ENCODE measurements at regions not wholly inside any gene's neighbourhood (a gene's known extent, or its start where the extent isn't known, plus 50 kb on each side); places are given as distances from the start of the nearest gene placed in this dataset.
"Not testable (repeated sequence)": the region's sequence is repeated elsewhere in the genome, so short reads cannot be mapped to it uniquely, and the experiment has no call there.

- no peaks in the 10 kb centered on the region for H3K9me3 ChIP-seq (replicated peaks; ENCODE audit: insufficient read depth, low read length)
- TF ChIP-seq EZH2 (optimal IDR thresholded peaks at IDR 0.05; ENCODE audit: low read depth, low read length) (no peak), CTCF (IDR thresholded peaks at IDR 0.05; ENCODE audit: low read length) (no peak), EZH2phosphoT487 (IDR thresholded peaks at IDR 0.05; ENCODE audit: low read length) (no peak)
Observed at GRCh38 chr5:50343715-50344114, 97.4 kb downstream of the EMB start.

GRCh38 chr5:50340757-50341156 is 100.3 kb downstream of the EMB start:
- Histone ChIP-seq H3K9ac (ENCODE audit: low read length) (no peak overlapping the region), H3K4me2 (ENCODE audit: low read depth, low read length) (no peak overlapping the region), H3K36me3 (replicated peaks; ENCODE audit: insufficient read depth, low read length) (no peaks in the 10 kb centered on the region), H4K20me1 (ENCODE audit: insufficient read depth, low read length) (no peaks in the 10 kb centered on the region), H3K4me3 (ENCODE audit: low read length) (no peak overlapping the region), H3K9me3 (replicated peaks; ENCODE audit: insufficient read depth, low read length) (no peaks in the 10 kb centered on the region), H3K79me2 (ENCODE audit: low read length) (no peaks in the 10 kb centered on the region), H3F3A (ENCODE audit: insufficient read depth, low read length) (no peaks in the 10 kb centered on the region), H3K9me2 (replicated peaks; ENCODE audit: insufficient read depth, low read length) (no peaks in the 10 kb centered on the region), H3K27me3 (replicated peaks; ENCODE audit: insufficient read depth, low read length) (no peaks in the 10 kb centered on the region), H3K4me1 (ENCODE audit: low read length) (no peaks in the 10 kb centered on the region), H3K27ac (ENCODE audit: low read length) (no peak overlapping the region), H2AFZ (ENCODE audit: low read length) (no peak overlapping the region)
- TF ChIP-seq EZH2 (optimal IDR thresholded peaks at IDR 0.05; ENCODE audit: low read depth, low read length) (no peak), CTCF (IDR thresholded peaks at IDR 0.05; ENCODE audit: low read length) (no peak), EZH2phosphoT487 (IDR thresholded peaks at IDR 0.05; ENCODE audit: low read length) (no peak)
- no peak for DNase-seq

More at GRCh38 chr5:50343715-50344114, 97.4 kb downstream of the EMB start:
- Histone ChIP-seq H3K4me3 (ENCODE audit: low read length) (no peak overlapping the region), H4K20me1 (ENCODE audit: insufficient read depth, low read length) (no peaks in the 10 kb centered on the region), H3K27me3 (replicated peaks; ENCODE audit: insufficient read depth, low read length) (no peaks in the 10 kb centered on the region), H3K4me2 (ENCODE audit: low read depth, low read length) (no peak overlapping the region), H3K4me1 (ENCODE audit: low read length) (no peaks in the 10 kb centered on the region), H2AFZ (ENCODE audit: low read length) (no peak overlapping the region), H3K36me3 (replicated peaks; ENCODE audit: insufficient read depth, low read length) (no peaks in the 10 kb centered on the region), H3K79me2 (ENCODE audit: low read length) (no peaks in the 10 kb centered on the region), H3F3A (ENCODE audit: insufficient read depth, low read length) (no peaks in the 10 kb centered on the region), H3K27ac (ENCODE audit: low read length) (no peak overlapping the region), H3K9ac (ENCODE audit: low read length) (no peak overlapping the region), H3K9me2 (replicated peaks; ENCODE audit: insufficient read depth, low read length) (no peaks in the 10 kb centered on the region)
- DNase-seq, result no peak

- not testable (repeated sequence) for H3K4me2 ChIP-seq (ENCODE audit: low read depth, low read length); DNase-seq; H3F3A ChIP-seq (ENCODE audit: insufficient read depth, low read length); H4K20me1 ChIP-seq (ENCODE audit: insufficient read depth, low read length); H3K4me1 ChIP-seq (ENCODE audit: low read length); H3K9me2 ChIP-seq (replicated peaks; ENCODE audit: insufficient read depth, low read length); H3K79me2 ChIP-seq (ENCODE audit: low read length); H3K27me3 ChIP-seq (replicated peaks; ENCODE audit: insufficient read depth, low read length); H3K36me3 ChIP-seq (replicated peaks; ENCODE audit: insufficient read depth, low read length); H2AFZ ChIP-seq (ENCODE audit: low read length); H3K27ac ChIP-seq (ENCODE audit: low read length); H3K9me3 ChIP-seq (replicated peaks; ENCODE audit: insufficient read depth, low read length); H3K9ac ChIP-seq (ENCODE audit: low read length); H3K4me3 ChIP-seq (ENCODE audit: low read length)
Observed at GRCh38 chr5:50330633-50331032, 110.5 kb downstream of the EMB start.

- Histone ChIP-seq H4K20me1 (ENCODE audit: insufficient read depth, low read length) (no peaks in the 10 kb centered on the region), H3K9me3 (replicated peaks; ENCODE audit: insufficient read depth, low read length) (no peaks in the 10 kb centered on the region), H3K27me3 (replicated peaks; ENCODE audit: insufficient read depth, low read length) (no peaks in the 10 kb centered on the region)
Observed at GRCh38 chr5:50328193-50328729, 112.8 kb downstream of the EMB start.

More at GRCh38 chr5:50328193-50328729, 112.8 kb downstream of the EMB start:
- H3K4me2 ChIP-seq (ENCODE audit: low read depth, low read length), result no peak overlapping the region
- no peaks in the 10 kb centered on the region for H3K36me3 ChIP-seq (replicated peaks; ENCODE audit: insufficient read depth, low read length)
- no peak overlapping the region for H3K4me3 ChIP-seq (ENCODE audit: low read length)
- no peaks in the 10 kb centered on the region for H3K79me2 ChIP-seq (ENCODE audit: low read length)
- no peaks in the 10 kb centered on the region for H3K4me1 ChIP-seq (ENCODE audit: low read length)
- TF ChIP-seq EZH2phosphoT487 (IDR thresholded peaks at IDR 0.05; ENCODE audit: low read length) (no peak), EZH2 (optimal IDR thresholded peaks at IDR 0.05; ENCODE audit: low read depth, low read length) (no peak), CTCF (IDR thresholded peaks at IDR 0.05; ENCODE audit: low read length) (no peak)
- no peak overlapping the region for H2AFZ ChIP-seq (ENCODE audit: low read length)
- H3K9me2 ChIP-seq (replicated peaks; ENCODE audit: insufficient read depth, low read length), result no peaks in the 10 kb centered on the region
- H3K27ac ChIP-seq (ENCODE audit: low read length), result no peak overlapping the region
- no peak for DNase-seq
- H3K9ac ChIP-seq (ENCODE audit: low read length), result no peak overlapping the region
- no peaks in the 10 kb centered on the region for H3F3A ChIP-seq (ENCODE audit: insufficient read depth, low read length)
